Mammary epithelial cell (primary cell): ENCODE measurements at regions not wholly inside any gene's neighbourhood (a gene's known extent, or its start where the extent isn't known, plus 50 kb on each side); places are given as distances from the start of the nearest gene placed in this dataset.

Experiments
- EZH2 ChIP-seq: IDR thresholded peaks from 2 replicates; pipeline ENCODE4 v1.6.1; 2012; ENCODE audit warnings: low read length, inconsistent platforms, borderline replicate concordance
- TF ChIP-seq, protein P1 (sequence below), 2 donors: IDR thresholded peaks in 1 of 2; conservative IDR thresholded peaks in 1 of 2; 2 replicates each; pipeline ENCODE4 v1.5.1; 2011 to 2012; ENCODE audit warnings: inconsistent platforms in 2 of 2, low read length in 2 of 2, mild to moderate bottlenecking in 2 of 2, control low read depth in 1 of 2, low read depth in 1 of 2; ENCODE audit not compliant: insufficient read depth in 1 of 2; ENCODE audit errors: extremely low read depth in 1 of 2

- no peak for TF ChIP-seq EZH2
- TF ChIP-seq, protein P1, sequence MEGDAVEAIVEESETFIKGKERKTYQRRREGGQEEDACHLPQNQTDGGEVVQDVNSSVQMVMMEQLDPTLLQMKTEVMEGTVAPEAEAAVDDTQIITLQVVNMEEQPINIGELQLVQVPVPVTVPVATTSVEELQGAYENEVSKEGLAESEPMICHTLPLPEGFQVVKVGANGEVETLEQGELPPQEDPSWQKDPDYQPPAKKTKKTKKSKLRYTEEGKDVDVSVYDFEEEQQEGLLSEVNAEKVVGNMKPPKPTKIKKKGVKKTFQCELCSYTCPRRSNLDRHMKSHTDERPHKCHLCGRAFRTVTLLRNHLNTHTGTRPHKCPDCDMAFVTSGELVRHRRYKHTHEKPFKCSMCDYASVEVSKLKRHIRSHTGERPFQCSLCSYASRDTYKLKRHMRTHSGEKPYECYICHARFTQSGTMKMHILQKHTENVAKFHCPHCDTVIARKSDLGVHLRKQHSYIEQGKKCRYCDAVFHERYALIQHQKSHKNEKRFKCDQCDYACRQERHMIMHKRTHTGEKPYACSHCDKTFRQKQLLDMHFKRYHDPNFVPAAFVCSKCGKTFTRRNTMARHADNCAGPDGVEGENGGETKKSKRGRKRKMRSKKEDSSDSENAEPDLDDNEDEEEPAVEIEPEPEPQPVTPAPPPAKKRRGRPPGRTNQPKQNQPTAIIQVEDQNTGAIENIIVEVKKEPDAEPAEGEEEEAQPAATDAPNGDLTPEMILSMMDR (conservative IDR thresholded peaks at IDR 0.05 in 1 of 2, IDR thresholded peaks at IDR 0.05 in 1 of 2; ENCODE audit: extremely low read depth in 1 of 2, insufficient read depth in 1 of 2, low read depth in 1 of 2, low read length in 2 of 2): no peak
These were observed 99.6 kb upstream of the SHOX start for GRCh38 chrX:530726-531610.
